ENCODE measurements at regions not wholly inside any gene's neighbourhood (a gene's known extent, or its start where the extent isn't known, plus 50 kb on each side); places are given as distances from the start of the nearest gene placed in this dataset.

DNA sequence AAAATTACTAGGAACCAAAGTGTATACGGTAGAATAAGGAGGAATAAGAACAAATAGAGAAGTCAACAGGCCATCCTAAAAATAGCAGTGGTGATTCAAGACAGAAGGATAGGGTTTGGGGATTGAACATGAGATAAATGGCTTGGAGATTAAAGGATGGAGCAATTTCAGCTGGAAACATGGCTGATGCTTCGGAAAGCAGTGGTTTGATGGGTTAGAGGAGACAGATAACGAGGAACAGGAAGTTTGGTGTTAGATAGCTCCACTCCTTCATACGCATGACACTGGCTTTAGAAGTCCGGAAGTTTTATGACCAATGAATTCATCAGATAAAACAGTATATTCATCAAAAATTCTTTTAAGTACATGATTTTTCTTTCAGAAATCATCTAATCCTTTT is 70.8 kb upstream of the GALNTL6 start:
- Histone ChIP-seq H3K9ac (ENCODE audit: low read length) (no peak overlapping the region), H3K9me3 (ENCODE audit: control insufficient read depth in 1 of 2, insufficient read depth in 1 of 2, low read depth in 1 of 2, low read length in 2 of 2) (no peaks in the 10 kb centered on the region), H4K20me1 (ENCODE audit: insufficient read depth) (no peaks in the 10 kb centered on the region), H3K27me3 (ENCODE audit: insufficient read depth, low read length) (no peaks in the 10 kb centered on the region), H2AFZ (ENCODE audit: low read depth, low read length, poor library complexity, severe bottlenecking) (no peak overlapping the region), H3K36me3 (ENCODE audit: control insufficient read depth in 1 of 2, insufficient read depth in 2 of 2, low read length in 2 of 2) (no peaks in the 10 kb centered on the region), H3K4me3 (replicated peaks in 1 of 2; ENCODE audit: low read depth in 1 of 2, low read length in 2 of 2) (no peak overlapping the region), H3K4me2 (ENCODE audit: low read length) (no peak overlapping the region), H3K27ac (ENCODE audit: low read depth, low read length) (no peak overlapping the region), H3K9me2 (ENCODE audit: insufficient read depth) (no peaks in the 10 kb centered on the region), H3K79me2 (ENCODE audit: insufficient read depth, low read length) (no peaks in the 10 kb centered on the region), H3K4me1 (ENCODE audit: control insufficient read depth in 1 of 2, insufficient read depth in 2 of 2, low read length in 2 of 2) (no peaks in the 10 kb centered on the region)
- intact Hi-C loops (cut with micrococcal nuclease) = no loop called here
- POLR2A ChIA-PET = no interaction called here
- DNase-seq (ENCODE audit: low read depth, low spot score) = no peak
- no peak for ATAC-seq
- RAD21 ChIA-PET (ENCODE audit: low non-redundant PET in 1 of 2, low total read pairs in 2 of 2, uncharacterized antibody in 2 of 2, unreplicated experiment in 2 of 2) = no interaction called here
- CTCF ChIA-PET = no interaction called here
- TF ChIP-seq TCF7L2 (IDR thresholded peaks at IDR 0.05; ENCODE audit: borderline replicate concordance, extremely low read depth, insufficient read depth, insufficient read length) = no peak
- no peak for TF ChIP-seq RAD21 (IDR thresholded peaks at IDR 0.05; ENCODE audit: low read depth)
- TF ChIP-seq, protein P1, sequence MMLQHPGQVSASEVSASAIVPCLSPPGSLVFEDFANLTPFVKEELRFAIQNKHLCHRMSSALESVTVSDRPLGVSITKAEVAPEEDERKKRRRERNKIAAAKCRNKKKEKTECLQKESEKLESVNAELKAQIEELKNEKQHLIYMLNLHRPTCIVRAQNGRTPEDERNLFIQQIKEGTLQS (IDR thresholded peaks at IDR 0.05) = no peak
- no peak for TF ChIP-seq SRF (IDR thresholded peaks at IDR 0.05; ENCODE audit: low read depth)
- no peak for TF ChIP-seq POLR2AphosphoS5 (IDR thresholded peaks at IDR 0.05; ENCODE audit: low read depth, low read length)
- no peak for TF ChIP-seq CBX3 (IDR thresholded peaks at IDR 0.05; ENCODE audit: low read depth)
- TF ChIP-seq SP1 (IDR thresholded peaks at IDR 0.05; ENCODE audit: low read depth) = no peak
- TF ChIP-seq ELF1 (IDR thresholded peaks at IDR 0.05; ENCODE audit: borderline replicate concordance, low read depth) = no peak
- no peak for TF ChIP-seq JUND (IDR thresholded peaks at IDR 0.05)
- no peak for TF ChIP-seq EGR1 (IDR thresholded peaks at IDR 0.05; ENCODE audit: low read depth)
- TF ChIP-seq YY1 (IDR thresholded peaks at IDR 0.05; ENCODE audit: extremely low read depth, insufficient replicate concordance, low read depth, low read length) = no peak
- TF ChIP-seq EZH2 (IDR thresholded peaks at IDR 0.05) = no peak
- no peak for TF ChIP-seq REST (IDR thresholded peaks at IDR 0.05; ENCODE audit: low read depth)
- no peak for TF ChIP-seq FOSL1 (IDR thresholded peaks at IDR 0.05; ENCODE audit: low read depth)
- no peak for TF ChIP-seq ZFX (IDR thresholded peaks at IDR 0.05)
- TF ChIP-seq POLR2A (IDR thresholded peaks at IDR 0.05; ENCODE audit: borderline replicate concordance, extremely low read depth, insufficient read depth, insufficient read length) = no peak
- TF ChIP-seq ZNF274 (IDR thresholded peaks at IDR 0.05; ENCODE audit: low read depth, low read length) = no peak
- BruUV-seq (replicated peaks) = no TSS peak
